Coronary artery (tissue), 2 donors: ENCODE measurements at regions not wholly inside any gene's neighbourhood (a gene's known extent, or its start where the extent isn't known, plus 50 kb on each side); places are given as distances from the start of the nearest gene placed in this dataset.
A peak's percentile ranks its signal among the peaks of the same experiment; 100 is the strongest.

Source experiments
- DNase-seq: peaks from one replicate; pipeline ENCODE4 v3.0.0-alpha.2; 2017; ENCODE audit warnings: low spot score
- H3K27ac ChIP-seq, 2 donors: fragments of 200-600 bp; sonication (generic); one replicate each; pipeline ENCODE4 v1.5.1; 2016 to 2019
- H3K4me3 ChIP-seq: fragments of 200-600 bp; sonication (generic); 2 replicates; pipeline ENCODE4 v1.5.1; 2016; ENCODE audit warnings: mild to moderate bottlenecking, moderate library complexity
- CTCF ChIP-seq: fragments of 200-600 bp; sonication (generic); IDR thresholded peaks from one replicate; pipeline ENCODE4 v1.5.1; 2019; ENCODE audit warnings: antibody characterized with exemption

- no peak for DNase-seq
- no peak overlapping the region for H3K4me3 ChIP-seq
- no peak overlapping the region for H3K27ac ChIP-seq
- TF ChIP-seq CTCF, result no peak
Measured at GRCh38 chr17:72542317-72542716, 421.5 kb downstream of the SOX9 start.

- no peak for DNase-seq
- Histone ChIP-seq H3K4me3 (no peak overlapping the region), H3K27ac (no peak overlapping the region)
- TF ChIP-seq CTCF, result no peak
Measured at GRCh38 chr17:72545766-72546165, 424.9 kb downstream of the SOX9 start.

- DNase-seq, result no peak
- H3K27ac ChIP-seq, result no peak overlapping the region
- no peak for TF ChIP-seq CTCF
- H3K4me3 ChIP-seq, result no peak overlapping the region
Measured at GRCh38 chr17:72553051-72553755, 432.4 kb downstream of the SOX9 start.

GRCh38 chr17:72554508-72554907 is 433.7 kb downstream of the SOX9 start:
- TF ChIP-seq CTCF, result no peak
- no peak for DNase-seq
- no peak overlapping the region for H3K27ac ChIP-seq
- H3K4me3 ChIP-seq, result no peak overlapping the region

GRCh38 chr17:72555052-72555451 is 434.2 kb downstream of the SOX9 start:
- Histone ChIP-seq H3K4me3 (no peak overlapping the region), H3K27ac (no peak overlapping the region)
- no peak for TF ChIP-seq CTCF
- no peak for DNase-seq

GRCh38 chr17:72556944-72557826 is 436.4 kb downstream of the SOX9 start:
- H3K4me3 ChIP-seq, result no peak overlapping the region
- no peak overlapping the region for H3K27ac ChIP-seq
- TF ChIP-seq CTCF, result peak; percentile 71
- no peak for DNase-seq
